PC-3 (cell line): ENCODE measurements at regions not wholly inside any gene's neighbourhood (a gene's known extent, or its start where the extent isn't known, plus 50 kb on each side); places are given as distances from the start of the nearest gene placed in this dataset.

Source experiments
- ATAC-seq: fragments of 200-7000 bp; cut with Tn5 transposase; 2 replicates; pipeline ENCODE4 v1.9.1; 2020; ENCODE audit warnings: mild to moderate bottlenecking, moderate library complexity
- BruUV-seq: library from RNA; stranded (reverse); fragments of 400-500 nt; replicated peaks from 2 replicates; lab custom pipeline; 2021; lab: Mats Ljungman, UMichigan
- CTCF ChIA-PET: fragments of 300-600 bp; sonication (Branson Sonifier 250); formaldehyde crosslinking; loops from one replicate; lab custom pipeline; 2022; ENCODE audit warnings: antibody characterized with exemption; lab: Charles Lee
- POLR2A ChIA-PET: fragments of 300-600 bp; sonication (Branson Sonifier 250); formaldehyde crosslinking; loops from one replicate; lab custom pipeline; 2022; ENCODE audit warnings: antibody characterized with exemption; ENCODE audit not compliant: unreplicated experiment; lab: Charles Lee
- DNase-seq: peaks from one replicate; pipeline ENCODE4 v3.0.0-alpha.2; 2015
- H2AFZ ChIP-seq: fragments of 300-600 bp; sonication (generic); 2 replicates; pipeline ENCODE4 v1.6.0; 2016; ENCODE audit warnings: antibody characterized with exemption, low read length
- H3F3A ChIP-seq: fragments of 300-600 bp; sonication (generic); one replicate; pipeline ENCODE4 v1.6.0; 2017; ENCODE audit warnings: antibody characterized with exemption, low read length, control low read depth, mild to moderate bottlenecking; ENCODE audit not compliant: unreplicated experiment
- H3K27ac ChIP-seq: fragments of 300-600 bp; sonication (generic); 2 replicates; pipeline ENCODE4 v1.5.1; 2016; ENCODE audit warnings: mild to moderate bottlenecking, low read length
- H3K27me3 ChIP-seq: fragments of 300-600 bp; sonication (generic); 2 replicates; pipeline ENCODE4 v1.6.1; 2016; ENCODE audit warnings: low read length, mixed read lengths
- H3K36me3 ChIP-seq: fragments of 300-600 bp; sonication (generic); 2 replicates; pipeline ENCODE4 v1.6.1; 2016; ENCODE audit warnings: low read depth, mixed run types, low read length, mixed read lengths
- H3K4me1 ChIP-seq: fragments of 300-600 bp; sonication (generic); 2 replicates; pipeline ENCODE4 v1.5.1; 2016; ENCODE audit warnings: low read length; ENCODE audit not compliant: insufficient read depth
- H3K4me2 ChIP-seq: fragments of 300-600 bp; sonication (generic); 2 replicates; pipeline ENCODE4 v1.6.0; 2016; ENCODE audit warnings: low read length
- H3K4me3 ChIP-seq: fragments of 300-600 bp; sonication (generic); 2 replicates; pipeline ENCODE4 v1.5.1; 2016; ENCODE audit warnings: mild to moderate bottlenecking, low read length, mixed read lengths
- H3K79me2 ChIP-seq: fragments of 300-600 bp; sonication (generic); 2 replicates; pipeline ENCODE4 v1.6.1; 2017; ENCODE audit warnings: low read length, mixed read lengths
- H3K9ac ChIP-seq: fragments of 300-600 bp; sonication (generic); 2 replicates; pipeline ENCODE4 v1.6.0; 2016; ENCODE audit warnings: mild to moderate bottlenecking, low read length
- H3K9me2 ChIP-seq: fragments of 300-600 bp; sonication (generic); replicated peaks from 2 replicates; pipeline ENCODE4 v1.6.1; 2016; ENCODE audit warnings: mixed run types, low read length, mixed read lengths
- H3K9me3 ChIP-seq: fragments of 300-600 bp; sonication (generic); 2 replicates; pipeline ENCODE4 v1.6.1; 2016; ENCODE audit warnings: low read length, mixed read lengths
- H4K20me1 ChIP-seq: fragments of 300-600 bp; sonication (generic); 2 replicates; pipeline ENCODE4 v1.6.1; 2016; ENCODE audit warnings: low read length, mixed read lengths
- EZH2 ChIP-seq: fragments of 300-600 bp; sonication (generic); IDR thresholded peaks from one replicate; pipeline ENCODE4 v1.6.1; 2017; ENCODE audit warnings: antibody characterized with exemption, mild to moderate bottlenecking, low read length; ENCODE audit not compliant: unreplicated experiment
- EZH2phosphoT487 ChIP-seq: fragments of 300-600 bp; sonication (generic); IDR thresholded peaks from 2 replicates; pipeline ENCODE4 v1.6.1; 2018; ENCODE audit warnings: mild to moderate bottlenecking, antibody characterized with exemption, low read length, borderline replicate concordance
- intact Hi-C: fragments of 100-400 bp; cut with micrococcal nuclease; formaldehyde crosslinking; loops from 2 replicates; pipeline ENCODE4 v1.9.0; 2023
- TF ChIP-seq, protein P1 (sequence below): fragments of 300-600 bp; sonication (generic); conservative IDR thresholded peaks from 2 replicates; pipeline ENCODE4 v1.5.1; 2017; ENCODE audit warnings: antibody characterized with exemption, low read depth, mild to moderate bottlenecking, low read length

DNA sequence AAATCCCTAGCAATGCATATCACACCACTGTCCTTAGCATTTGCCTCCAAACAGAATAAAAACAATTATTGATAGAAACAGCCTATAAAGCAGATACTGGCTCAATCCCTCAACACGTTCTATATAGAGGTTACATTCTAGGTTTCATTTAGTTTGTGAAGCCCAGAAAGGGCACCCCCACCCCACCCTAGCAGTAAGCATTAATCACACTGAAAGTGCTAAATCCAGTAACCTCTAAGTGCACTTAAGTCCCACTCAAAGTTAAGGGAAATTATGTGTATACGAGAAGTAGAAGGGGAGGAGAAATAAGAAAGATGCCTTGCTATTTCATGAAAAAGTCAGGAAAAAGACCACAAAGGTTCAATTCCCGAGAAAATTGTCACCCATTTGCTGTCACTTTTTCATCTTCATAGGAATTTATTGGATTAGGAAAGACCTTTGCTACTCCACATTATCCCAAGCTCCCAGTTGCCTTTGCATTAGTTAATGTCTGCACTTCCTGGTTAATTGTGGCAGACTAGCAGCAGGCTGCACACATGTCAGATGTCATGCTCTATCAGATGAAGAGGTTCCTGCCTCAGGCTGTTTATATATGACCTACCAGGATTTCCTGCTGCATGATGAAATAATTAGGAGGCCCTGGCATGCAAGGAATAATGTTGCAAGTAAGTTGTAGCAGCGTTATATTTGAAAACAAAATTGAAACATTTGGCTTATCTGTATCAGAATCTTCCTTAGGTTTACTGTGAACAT is 54.5 kb upstream of the LHX8 start:
- Histone ChIP-seq H3F3A (no peaks in the 10 kb centered on the region), H3K9me3 (no peaks in the 10 kb centered on the region), H3K27ac (no peak overlapping the region), H3K9me2 (no peaks in the 10 kb centered on the region), H3K36me3 (no peaks in the 10 kb centered on the region), H3K9ac (no peak overlapping the region), H3K27me3 (peaks cover 3% of the 10 kb centered on the region; the same call in 1 of the 2 replicates), H3K79me2 (no peaks in the 10 kb centered on the region), H3K4me1 (no peaks in the 10 kb centered on the region), H3K4me2 (no peak overlapping the region), H4K20me1 (no peaks in the 10 kb centered on the region), H3K4me3 (no peak overlapping the region), H2AFZ (no peak overlapping the region)
- no peak for TF ChIP-seq EZH2
- TF ChIP-seq EZH2phosphoT487: no peak
- TF ChIP-seq, protein P1, sequence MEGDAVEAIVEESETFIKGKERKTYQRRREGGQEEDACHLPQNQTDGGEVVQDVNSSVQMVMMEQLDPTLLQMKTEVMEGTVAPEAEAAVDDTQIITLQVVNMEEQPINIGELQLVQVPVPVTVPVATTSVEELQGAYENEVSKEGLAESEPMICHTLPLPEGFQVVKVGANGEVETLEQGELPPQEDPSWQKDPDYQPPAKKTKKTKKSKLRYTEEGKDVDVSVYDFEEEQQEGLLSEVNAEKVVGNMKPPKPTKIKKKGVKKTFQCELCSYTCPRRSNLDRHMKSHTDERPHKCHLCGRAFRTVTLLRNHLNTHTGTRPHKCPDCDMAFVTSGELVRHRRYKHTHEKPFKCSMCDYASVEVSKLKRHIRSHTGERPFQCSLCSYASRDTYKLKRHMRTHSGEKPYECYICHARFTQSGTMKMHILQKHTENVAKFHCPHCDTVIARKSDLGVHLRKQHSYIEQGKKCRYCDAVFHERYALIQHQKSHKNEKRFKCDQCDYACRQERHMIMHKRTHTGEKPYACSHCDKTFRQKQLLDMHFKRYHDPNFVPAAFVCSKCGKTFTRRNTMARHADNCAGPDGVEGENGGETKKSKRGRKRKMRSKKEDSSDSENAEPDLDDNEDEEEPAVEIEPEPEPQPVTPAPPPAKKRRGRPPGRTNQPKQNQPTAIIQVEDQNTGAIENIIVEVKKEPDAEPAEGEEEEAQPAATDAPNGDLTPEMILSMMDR: no peak
- no TSS peak for BruUV-seq
- intact Hi-C loops: no loop called here
- ChIA-PET POLR2A (no interaction called here), CTCF (no interaction called here)
- ATAC-seq: no peak
- DNase-seq: no peak

DNA sequence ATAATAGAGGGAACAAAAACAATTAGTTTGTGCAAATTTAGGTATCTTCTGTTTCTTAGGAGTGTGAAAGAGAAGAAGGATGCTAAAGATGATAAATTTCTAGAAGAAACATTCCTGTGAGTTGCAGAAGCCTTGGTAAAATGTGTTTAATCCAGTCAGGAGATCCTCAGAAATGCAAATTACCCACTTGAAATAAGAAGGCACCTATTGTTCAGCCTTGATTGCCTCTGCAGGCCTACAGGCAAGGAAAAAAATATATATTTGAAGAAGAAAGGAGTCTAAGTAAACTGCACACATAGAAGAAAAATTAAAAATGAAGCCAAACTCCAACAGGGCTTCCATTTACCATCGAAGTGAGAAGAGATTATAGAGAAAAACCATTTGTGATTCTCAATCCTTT is 51.0 kb upstream of the LHX8 start:
- Histone ChIP-seq H3K79me2 (no peaks in the 10 kb centered on the region), H3K9me3 (no peaks in the 10 kb centered on the region), H3K4me3 (no peak overlapping the region), H3K27ac (no peak overlapping the region), H3K27me3 (peaks cover 7% of the 10 kb centered on the region), H2AFZ (no peak overlapping the region), H4K20me1 (no peaks in the 10 kb centered on the region), H3K9me2 (no peaks in the 10 kb centered on the region), H3F3A (no peaks in the 10 kb centered on the region), H3K36me3 (no peaks in the 10 kb centered on the region), H3K4me2 (no peak overlapping the region), H3K9ac (no peak overlapping the region), H3K4me1 (no peaks in the 10 kb centered on the region)
- ATAC-seq (no peak), DNase-seq (no peak)
- intact Hi-C loops: no loop called here
- POLR2A ChIA-PET: no interaction called here
- CTCF ChIA-PET: no interaction called here
- BruUV-seq: no TSS peak
- TF ChIP-seq EZH2 (no peak), EZH2phosphoT487 (no peak)
- TF ChIP-seq, protein P1: no peak

DNA sequence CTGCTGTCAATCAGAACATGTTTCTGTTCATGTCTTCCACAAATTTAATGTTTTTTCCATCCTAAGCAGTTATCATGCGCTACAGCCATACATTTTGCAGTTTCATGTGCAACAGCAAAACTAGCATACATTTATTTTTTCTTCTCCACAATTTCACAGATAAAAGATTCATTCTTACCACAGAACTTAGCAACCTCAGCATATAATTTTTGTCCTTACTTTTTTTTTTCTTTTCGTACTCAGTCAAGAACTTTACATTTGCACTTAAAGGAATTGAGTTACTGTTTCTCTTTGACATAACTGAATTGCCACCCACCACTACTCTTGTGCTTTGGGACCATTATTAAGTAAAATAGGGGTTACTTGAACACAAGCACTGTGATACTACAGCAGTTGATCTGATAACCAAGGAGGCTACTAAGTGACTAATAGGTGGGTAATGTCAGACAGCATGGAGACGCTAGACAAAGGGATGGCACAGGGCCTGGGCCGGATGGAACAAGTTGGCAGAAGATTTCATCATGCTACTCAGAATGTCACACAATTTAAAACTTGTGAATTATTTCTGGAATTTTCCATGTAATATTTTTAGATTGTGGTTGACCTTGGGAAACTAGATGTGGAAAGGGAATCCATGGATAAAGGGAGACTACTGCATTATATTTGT is 50.2 kb upstream of the LHX8 start:
- Histone ChIP-seq H3K27ac (no peak overlapping the region), H3K4me2 (no peak overlapping the region), H3K9me3 (no peaks in the 10 kb centered on the region), H3K9me2 (no peaks in the 10 kb centered on the region), H3K36me3 (no peaks in the 10 kb centered on the region), H3F3A (no peaks in the 10 kb centered on the region), H4K20me1 (no peaks in the 10 kb centered on the region), H3K79me2 (no peaks in the 10 kb centered on the region), H3K4me3 (no peak overlapping the region), H3K9ac (no peak overlapping the region), H3K27me3 (peaks cover 7% of the 10 kb centered on the region), H3K4me1 (no peaks in the 10 kb centered on the region), H2AFZ (no peak overlapping the region)
- BruUV-seq: no TSS peak
- ChIA-PET POLR2A (no interaction called here), CTCF (no interaction called here)
- no peak for DNase-seq
- intact Hi-C loops: no loop called here
- TF ChIP-seq, protein P1: no peak
- TF ChIP-seq EZH2phosphoT487 (no peak), EZH2 (no peak)
- ATAC-seq: no peak
